Islet precursor cell (in vitro differentiated cells): ENCODE measurements at regions not wholly inside any gene's neighbourhood (a gene's known extent, or its start where the extent isn't known, plus 50 kb on each side); places are given as distances from the start of the nearest gene placed in this dataset.

Experiments used
- DNase-seq: peaks from one replicate; pipeline ENCODE4 v3.0.0-alpha.2; 2018

GRCh38 chr9:82673919-82674318 lies 389.0 kb downstream of the RASEF start:
- no peak for DNase-seq

- DNase-seq = no peak
Observed at GRCh38 chr9:82675102-82675501, 387.8 kb downstream of the RASEF start.

GRCh38 chr9:82675605-82676004 lies 387.3 kb downstream of the RASEF start:
- no peak for DNase-seq

GRCh38 chr9:82677086-82677485 lies 385.9 kb downstream of the RASEF start:
- no peak for DNase-seq

- no peak for DNase-seq
Observed at GRCh38 chr9:82679472-82679871, 383.5 kb downstream of the RASEF start.

GRCh38 chr9:82680179-82680935 lies 382.6 kb downstream of the RASEF start:
- DNase-seq = no peak

DNA sequence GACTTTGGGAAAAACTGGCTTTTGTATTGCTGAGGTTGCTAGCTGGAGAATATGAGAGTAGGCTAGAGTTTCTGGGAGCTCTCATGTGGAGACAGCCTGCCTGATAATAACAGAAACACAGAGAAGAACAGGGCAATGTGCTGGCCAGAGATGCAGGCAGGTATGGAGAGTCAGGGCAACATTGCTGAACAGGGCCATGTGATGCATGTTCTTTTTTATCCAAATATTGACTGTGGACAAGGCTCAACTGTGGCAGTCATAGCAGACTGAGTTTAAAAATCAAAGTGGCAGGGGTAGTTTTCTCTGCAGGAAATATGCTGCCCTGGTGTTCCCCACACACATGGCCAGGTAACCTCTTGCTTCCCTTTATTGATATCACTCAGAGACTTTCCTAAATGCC lies 381.1 kb downstream of the RASEF start:
- no peak for DNase-seq

DNA sequence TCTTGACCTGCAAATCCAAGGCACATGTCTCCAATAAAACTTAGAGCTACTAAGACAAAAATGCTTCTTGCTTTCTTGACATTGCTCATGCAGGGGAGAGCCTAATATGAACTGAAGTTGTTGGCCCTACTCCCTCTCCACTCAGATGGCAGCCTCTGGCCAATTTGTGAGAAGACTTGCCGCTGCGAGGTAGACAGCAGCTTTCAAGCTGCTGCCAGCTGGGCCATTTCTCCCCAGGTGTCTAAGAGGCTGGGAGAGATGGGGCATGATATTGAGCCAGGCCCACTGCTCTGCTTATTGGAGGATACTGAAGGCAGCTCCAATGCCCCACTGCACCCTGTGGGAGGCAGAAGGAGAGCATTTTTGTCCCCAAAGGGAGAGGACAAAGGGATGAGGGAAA lies 380.5 kb downstream of the RASEF start:
- DNase-seq = no peak

DNA sequence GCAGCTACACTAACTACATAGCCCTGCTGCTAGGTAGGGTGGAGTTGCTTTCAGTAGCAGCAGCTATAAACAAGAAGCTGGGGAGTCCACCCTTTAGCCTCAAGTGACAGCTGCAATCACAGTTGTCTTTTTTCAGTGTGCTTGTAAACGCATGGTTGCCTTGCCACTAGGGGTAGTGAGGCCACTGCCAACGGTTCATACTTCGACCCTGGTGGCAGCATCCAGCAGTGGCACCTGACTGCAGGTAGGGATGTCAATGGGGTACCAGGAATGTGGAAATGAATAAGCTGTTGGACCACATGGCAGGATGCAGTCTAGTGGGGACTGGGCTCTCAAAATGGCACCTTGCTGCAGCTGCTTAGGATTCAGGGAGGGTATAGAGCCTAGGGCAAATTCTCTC lies 367.2 kb downstream of the RASEF start:
- DNase-seq = no peak

DNA sequence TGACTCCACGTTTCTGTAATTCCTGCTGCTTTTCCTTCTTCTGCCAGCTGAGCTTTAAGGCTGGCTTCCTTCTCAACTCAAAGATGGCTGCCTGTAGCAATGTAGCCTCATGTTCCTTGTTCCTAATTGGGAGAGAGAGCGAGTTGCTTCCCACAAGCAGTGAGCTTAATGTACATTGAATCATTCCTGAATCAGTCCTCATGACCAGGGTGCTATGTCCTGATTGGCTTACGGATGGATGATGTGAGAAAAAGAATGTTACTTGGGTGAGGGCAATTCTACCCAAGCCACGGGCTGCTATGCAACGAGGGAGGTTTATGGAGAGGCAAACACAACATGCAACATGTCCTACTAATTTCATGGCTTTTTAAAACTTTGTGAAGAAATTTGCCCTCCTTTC lies 356.2 kb downstream of the RASEF start:
- DNase-seq = no peak

DNA sequence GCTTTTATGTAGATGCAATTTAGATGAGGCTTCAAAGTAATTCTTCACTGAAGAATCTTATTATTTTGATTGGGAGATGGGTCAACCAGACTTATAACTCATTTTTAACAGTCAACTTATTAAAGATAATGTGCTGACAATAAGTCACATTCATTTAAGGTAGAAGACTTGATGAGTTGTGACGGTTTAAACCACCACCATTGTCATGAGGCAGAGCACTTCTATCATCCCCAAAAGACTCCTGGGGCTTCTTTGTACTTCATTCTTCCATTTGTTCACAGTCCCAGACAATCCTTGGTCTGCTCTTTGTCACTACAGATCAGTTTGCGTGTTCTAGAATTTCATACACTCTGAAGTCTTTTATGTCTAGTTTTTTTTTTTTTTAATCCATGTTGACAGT lies 346.1 kb downstream of the RASEF start:
- DNase-seq = no peak

DNA sequence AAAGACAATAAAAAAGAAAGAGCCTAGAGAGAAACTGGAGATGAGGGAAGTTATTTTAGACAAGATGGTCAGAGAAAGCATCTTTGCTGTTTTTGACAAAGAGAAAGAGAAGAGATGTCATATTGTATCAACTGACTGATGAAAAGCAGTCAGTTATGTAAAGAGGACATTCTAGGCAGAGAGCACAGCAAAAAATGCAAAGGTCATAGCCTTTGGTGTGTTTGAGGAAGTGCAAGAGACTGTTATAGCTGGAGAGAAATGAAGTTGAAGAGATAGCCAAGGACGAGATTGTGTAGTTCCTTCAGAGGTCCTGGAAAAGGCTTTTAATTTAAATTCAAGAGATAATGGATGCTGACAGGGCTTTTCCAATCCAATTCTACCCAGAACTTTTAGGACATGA lies 342.4 kb downstream of the RASEF start:
- no peak for DNase-seq

DNA sequence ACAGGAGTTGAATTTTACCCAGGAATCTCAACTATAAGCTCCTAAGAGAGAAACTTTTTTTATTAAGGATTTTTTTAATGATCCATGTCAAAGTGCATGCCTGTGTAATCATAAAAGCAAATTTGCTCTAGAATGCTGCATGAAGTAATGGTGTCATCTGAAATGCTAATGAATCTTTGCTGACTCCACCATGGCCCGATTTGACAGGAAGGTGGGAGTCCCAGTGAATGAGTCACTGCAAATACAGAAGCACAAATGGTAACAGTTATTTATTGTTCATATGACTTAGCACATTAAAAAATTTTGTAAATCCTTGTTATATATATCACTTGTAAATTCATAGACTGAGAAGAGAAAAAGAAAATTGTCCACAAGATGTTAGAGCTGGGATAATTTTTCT lies 341.3 kb downstream of the RASEF start:
- DNase-seq = no peak

- DNase-seq = no peak
Observed at GRCh38 chr9:82722051-82722450, 340.9 kb downstream of the RASEF start.

GRCh38 chr9:82722561-82722960 lies 340.4 kb downstream of the RASEF start:
- DNase-seq = no peak

DNA sequence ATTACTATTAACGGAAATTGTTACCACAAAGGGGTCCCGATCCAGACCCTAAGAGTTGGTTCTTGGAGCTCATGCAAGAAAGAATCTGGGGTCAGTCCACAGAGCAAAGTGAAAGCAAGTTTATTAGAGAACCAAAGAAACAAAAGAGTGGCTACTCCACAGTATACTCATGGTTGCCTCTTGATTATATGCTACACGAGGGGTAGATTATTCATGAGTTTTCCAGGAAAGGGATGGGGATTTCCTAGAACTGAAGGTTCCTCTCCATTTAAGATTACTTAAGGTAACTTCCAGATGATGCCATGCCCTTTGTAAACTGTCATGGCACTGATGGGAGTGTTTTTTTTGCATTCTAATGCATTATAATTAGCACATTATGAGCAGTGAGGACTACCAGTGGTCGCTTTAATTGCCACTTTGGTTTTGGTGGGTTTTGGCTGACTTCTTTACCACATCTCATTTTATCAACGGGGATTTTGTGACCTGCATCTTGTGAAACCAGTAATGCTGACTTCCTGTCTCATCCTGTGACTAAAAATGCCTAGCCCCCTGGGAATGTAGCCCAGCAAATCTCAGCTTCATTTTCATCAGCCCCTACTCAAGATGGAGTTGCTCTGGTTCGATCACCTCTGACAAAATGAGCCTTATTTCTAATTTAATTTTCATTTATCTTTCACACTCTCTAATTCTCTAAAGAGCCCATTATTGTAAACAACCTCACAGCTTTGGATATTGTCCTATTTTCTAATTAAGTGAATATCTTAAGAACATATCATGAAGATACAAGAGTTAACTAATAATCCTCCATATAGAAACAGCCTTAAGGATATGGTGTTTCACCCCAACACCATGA lies 336.3 kb downstream of the RASEF start:
- DNase-seq = no peak

DNA sequence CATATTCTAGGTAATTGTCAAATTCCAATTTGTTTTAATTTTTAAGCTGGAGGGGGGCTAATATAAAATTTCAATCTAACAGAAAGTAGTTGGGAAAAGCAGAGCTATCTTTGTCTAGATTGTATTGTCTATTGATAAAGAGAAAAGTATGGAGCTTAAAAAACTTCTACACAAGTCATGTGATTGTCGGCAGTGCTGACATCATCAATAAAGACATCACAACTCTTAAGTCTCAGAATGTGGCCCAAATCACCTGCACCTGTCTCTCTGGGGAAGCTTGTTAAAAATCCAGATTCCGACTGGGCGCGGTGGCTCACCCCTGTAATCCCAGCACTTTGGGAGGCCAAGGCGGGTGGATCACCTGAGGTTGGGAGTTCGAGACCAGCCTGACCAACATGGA lies 333.8 kb downstream of the RASEF start:
- no peak for DNase-seq

- no peak for DNase-seq
Observed at GRCh38 chr9:82729991-82730589, 332.9 kb downstream of the RASEF start.

GRCh38 chr9:82732928-82733327 lies 330.0 kb downstream of the RASEF start:
- no peak for DNase-seq

- no peak for DNase-seq
Observed at GRCh38 chr9:82736126-82736525, 326.8 kb downstream of the RASEF start.

GRCh38 chr9:82736701-82737100 lies 326.2 kb downstream of the RASEF start:
- DNase-seq = no peak

DNA sequence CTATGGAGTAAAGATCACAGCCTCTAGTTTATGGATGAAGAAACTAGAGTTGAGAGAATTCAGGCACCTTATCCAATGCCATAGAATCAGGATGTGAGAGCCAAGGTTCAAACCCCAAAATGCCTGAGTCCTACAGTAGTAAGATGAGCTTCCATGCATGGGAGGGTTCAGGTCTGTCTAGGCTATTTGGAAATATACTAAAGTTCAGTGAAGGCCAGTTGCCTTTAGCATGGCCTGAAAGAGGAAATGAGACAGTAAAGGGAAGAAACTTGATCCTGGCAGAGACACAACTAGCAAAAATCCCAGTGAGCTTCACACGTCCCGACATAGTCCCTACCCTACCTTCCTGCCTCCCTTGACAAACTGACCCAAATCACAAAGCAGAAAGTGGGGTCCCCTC lies 317.0 kb downstream of the RASEF start:
- no peak for DNase-seq

DNA sequence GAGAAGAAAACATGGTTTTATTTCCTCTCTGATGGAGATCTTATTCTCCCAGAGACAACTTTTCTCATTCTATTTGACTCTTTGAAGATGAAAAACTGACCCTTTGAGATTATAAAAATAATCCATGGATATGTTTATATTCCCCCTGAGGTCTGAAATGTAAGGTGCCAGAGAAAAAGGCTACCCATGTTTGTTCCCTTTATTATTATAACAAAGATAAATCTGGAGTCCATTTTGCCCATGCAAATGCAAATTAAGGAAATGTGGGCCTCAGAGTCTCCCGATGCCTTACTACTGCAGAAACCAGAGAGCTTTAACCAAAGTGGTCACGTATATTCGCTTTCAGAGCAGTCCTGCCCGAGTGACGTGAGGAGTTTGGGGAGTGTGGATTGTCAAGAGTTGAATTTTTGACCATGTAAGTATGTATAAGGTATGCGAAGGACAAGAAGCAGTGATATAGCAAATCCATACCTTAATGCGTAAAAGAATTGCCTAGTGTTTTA lies 312.5 kb downstream of the RASEF start:
- no peak for DNase-seq

GRCh38 chr9:82757924-82758323 lies 305.0 kb downstream of the RASEF start:
- no peak for DNase-seq
